ENCODE measurements at regions not wholly inside any gene's neighbourhood (a gene's known extent, or its start where the extent isn't known, plus 50 kb on each side); places are given as distances from the start of the nearest gene placed in this dataset.

DNA sequence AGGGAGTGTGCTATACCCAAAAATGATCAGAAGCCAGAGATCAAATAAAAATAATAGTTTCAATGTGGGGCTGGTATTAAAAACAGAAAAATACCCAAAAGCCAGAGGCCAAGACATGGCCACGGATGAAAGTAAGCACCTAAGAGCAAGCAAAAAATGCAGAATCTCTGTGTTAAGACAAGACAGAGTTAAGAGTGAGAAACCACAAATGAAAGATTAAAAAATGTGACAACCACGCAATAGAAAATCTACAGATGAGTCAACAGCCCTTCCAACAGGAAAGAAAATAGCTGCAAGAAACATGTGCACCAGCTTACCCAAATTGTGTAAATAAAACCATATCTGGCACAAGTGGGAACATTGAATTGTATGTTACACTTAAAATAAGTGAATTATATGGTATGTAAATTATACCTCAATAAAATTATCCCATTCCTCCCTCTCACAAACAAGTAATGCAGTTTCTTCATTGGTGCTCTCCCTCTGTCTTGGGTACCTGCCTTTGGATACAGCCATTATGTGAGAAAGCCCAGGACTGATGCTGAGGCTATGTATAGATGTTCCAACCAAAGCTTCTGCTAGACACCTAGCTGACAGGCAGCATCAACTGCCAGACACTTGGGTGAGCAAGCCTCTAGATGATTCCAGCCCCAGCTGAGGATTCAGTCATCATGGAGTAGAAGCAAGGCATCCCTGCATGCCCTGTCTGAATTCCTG lies 55.3 kb upstream of the UFL1 start:
- no peak overlapping the region for H3K4me3 ChIP-seq (ENCODE audit: low read depth, low read length)

DNA sequence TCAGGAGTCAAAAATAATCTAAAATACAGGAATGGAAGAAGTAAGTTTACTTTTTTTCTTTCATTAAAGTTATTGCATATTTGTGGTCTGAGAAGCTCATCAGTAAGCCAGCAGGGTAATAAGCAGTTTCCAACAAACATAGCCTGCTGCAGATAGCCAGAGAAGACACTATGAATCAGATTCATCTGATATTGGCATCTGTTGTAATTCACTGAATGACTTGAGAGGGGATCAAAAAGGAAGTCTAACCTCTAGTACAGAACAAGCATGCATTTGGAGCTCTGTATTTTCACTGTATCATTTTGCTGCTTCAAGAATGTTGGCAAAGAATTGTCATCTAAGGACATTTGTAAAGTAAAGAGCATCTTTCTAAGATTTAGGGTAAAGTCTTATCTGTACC lies 53.8 kb upstream of the UFL1 start:
- no peaks in the 10 kb centered on the region for H3K27me3 ChIP-seq (ENCODE audit: control insufficient read depth, insufficient read depth, low read length)
- no peaks in the 10 kb centered on the region for H3K9me3 ChIP-seq (ENCODE audit: control insufficient read depth, insufficient read depth, low read length)
- no peaks in the 10 kb centered on the region for H3K36me3 ChIP-seq (ENCODE audit: control insufficient read depth, insufficient read depth, low read length)
- no peak overlapping the region for H3K9ac ChIP-seq (ENCODE audit: low read depth, low read length)
- no peaks in the 10 kb centered on the region for H3K4me1 ChIP-seq (ENCODE audit: control insufficient read depth, insufficient read depth, low read length)
- H3K4me3 ChIP-seq (ENCODE audit: low read depth, low read length): no peak overlapping the region

More for the DNA sequence above, 55.3 kb upstream of the UFL1 start:
- no peaks in the 10 kb centered on the region for H3K36me3 ChIP-seq (ENCODE audit: control insufficient read depth, insufficient read depth, low read length)
- H3K4me1 ChIP-seq (ENCODE audit: control insufficient read depth, insufficient read depth, low read length): no peaks in the 10 kb centered on the region
- no peaks in the 10 kb centered on the region for H3K27me3 ChIP-seq (ENCODE audit: control insufficient read depth, insufficient read depth, low read length)
- H3K9me3 ChIP-seq (ENCODE audit: control insufficient read depth, insufficient read depth, low read length): no peaks in the 10 kb centered on the region
- no peak overlapping the region for H3K9ac ChIP-seq (ENCODE audit: low read depth, low read length)

DNA sequence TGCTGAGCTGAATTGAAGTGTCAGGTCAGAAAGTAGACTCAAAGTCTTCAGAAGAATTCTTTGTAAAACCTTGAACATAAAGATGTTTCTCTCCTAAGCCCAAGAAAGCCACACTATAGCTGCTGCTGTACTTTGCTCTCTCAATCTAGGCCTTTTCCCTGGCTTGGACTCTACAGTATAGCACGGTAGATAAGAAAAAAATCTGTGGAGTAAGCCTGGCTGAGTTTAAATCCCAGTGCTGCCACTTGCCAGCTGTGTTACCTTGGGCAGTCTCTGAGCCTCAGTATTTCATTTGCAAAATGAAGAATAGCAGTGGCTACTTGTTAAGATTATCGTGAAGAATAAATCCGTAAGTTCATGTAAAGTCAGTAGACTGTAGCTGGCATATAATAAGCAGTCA lies 53.3 kb upstream of the UFL1 start:
- no peaks in the 10 kb centered on the region for H3K36me3 ChIP-seq (ENCODE audit: control insufficient read depth, insufficient read depth, low read length)
- H3K27me3 ChIP-seq (ENCODE audit: control insufficient read depth, insufficient read depth, low read length): no peaks in the 10 kb centered on the region
- no peaks in the 10 kb centered on the region for H3K4me1 ChIP-seq (ENCODE audit: control insufficient read depth, insufficient read depth, low read length)
- H3K9me3 ChIP-seq (ENCODE audit: control insufficient read depth, insufficient read depth, low read length): no peaks in the 10 kb centered on the region
- no peak overlapping the region for H3K4me3 ChIP-seq (ENCODE audit: low read depth, low read length)
- no peak overlapping the region for H3K9ac ChIP-seq (ENCODE audit: low read depth, low read length)

DNA sequence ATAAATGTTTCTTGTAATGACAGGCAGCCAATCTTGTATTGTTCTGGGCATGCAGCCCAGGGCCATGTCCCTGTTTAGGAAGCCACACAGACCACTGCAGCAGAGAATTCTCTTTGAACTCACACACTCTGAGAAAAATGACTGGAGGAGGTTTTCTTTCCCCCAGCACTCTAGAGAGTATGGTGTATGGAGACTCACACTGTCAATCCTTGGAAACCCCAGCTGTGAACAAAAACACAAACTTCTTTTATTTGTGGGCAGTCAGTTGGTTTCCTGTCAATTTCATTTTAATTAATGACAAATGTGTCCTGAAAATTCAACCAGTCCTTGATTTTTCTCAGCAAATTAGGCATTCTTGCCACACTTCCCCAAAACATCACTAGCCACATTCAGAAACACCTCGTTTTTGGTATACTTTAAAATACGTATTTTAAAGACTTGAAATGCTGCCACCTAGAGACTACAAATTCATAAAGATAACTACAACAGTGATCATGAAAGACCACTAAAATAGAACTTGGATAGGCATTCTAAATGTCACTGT lies 52.9 kb upstream of the UFL1 start:
- H3K4me3 ChIP-seq (ENCODE audit: low read depth, low read length): no peak overlapping the region
- no peaks in the 10 kb centered on the region for H3K9me3 ChIP-seq (ENCODE audit: control insufficient read depth, insufficient read depth, low read length)
- no peak overlapping the region for H3K9ac ChIP-seq (ENCODE audit: low read depth, low read length)
- H3K4me1 ChIP-seq (ENCODE audit: control insufficient read depth, insufficient read depth, low read length): no peaks in the 10 kb centered on the region
- no peaks in the 10 kb centered on the region for H3K27me3 ChIP-seq (ENCODE audit: control insufficient read depth, insufficient read depth, low read length)
- H3K36me3 ChIP-seq (ENCODE audit: control insufficient read depth, insufficient read depth, low read length): no peaks in the 10 kb centered on the region

DNA sequence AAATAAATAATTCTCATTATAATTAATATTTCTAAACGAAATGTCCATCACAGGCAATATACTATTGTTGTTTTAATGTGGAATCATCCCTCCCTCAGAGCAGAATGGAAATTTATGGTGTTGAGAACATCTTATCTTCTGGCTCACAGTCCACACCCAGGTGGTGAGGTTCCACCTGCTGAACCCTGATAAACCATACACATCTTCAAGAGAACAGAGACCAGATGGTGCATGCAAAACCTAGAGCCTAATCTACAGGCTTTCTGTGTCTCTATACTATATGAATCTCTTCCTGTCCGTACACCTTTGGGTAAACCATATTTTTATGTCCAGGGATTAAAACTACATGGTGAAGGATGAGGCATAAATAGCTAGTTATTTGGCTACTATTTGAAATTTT lies 52.3 kb upstream of the UFL1 start:
- Histone ChIP-seq H3K9me3 (ENCODE audit: control insufficient read depth, insufficient read depth, low read length) (no peaks in the 10 kb centered on the region), H3K27me3 (ENCODE audit: control insufficient read depth, insufficient read depth, low read length) (no peaks in the 10 kb centered on the region), H3K9ac (ENCODE audit: low read depth, low read length) (no peak overlapping the region), H3K36me3 (ENCODE audit: control insufficient read depth, insufficient read depth, low read length) (no peaks in the 10 kb centered on the region), H3K4me3 (ENCODE audit: low read depth, low read length) (no peak overlapping the region), H3K4me1 (ENCODE audit: control insufficient read depth, insufficient read depth, low read length) (no peaks in the 10 kb centered on the region)

DNA sequence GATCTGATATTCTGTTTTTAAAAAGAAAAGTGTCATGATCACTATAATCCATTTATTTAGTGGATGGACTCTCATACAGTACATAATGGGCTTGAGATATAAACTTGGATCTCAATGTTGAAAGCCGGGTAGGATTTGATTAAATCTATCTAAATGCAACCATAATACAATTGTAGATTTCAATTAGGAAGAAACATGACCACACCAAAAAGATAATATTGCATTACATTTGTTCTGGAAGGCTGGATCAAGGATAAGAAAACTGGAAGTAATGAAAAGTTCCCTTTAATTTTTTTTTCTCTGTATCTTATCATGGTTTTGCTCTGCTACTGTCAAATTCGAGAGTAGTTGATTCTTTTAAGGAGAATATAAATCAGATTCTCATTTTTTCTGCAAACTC lies 51.3 kb upstream of the UFL1 start:
- no peak overlapping the region for H3K9ac ChIP-seq (ENCODE audit: low read depth, low read length)
- H3K4me1 ChIP-seq (ENCODE audit: control insufficient read depth, insufficient read depth, low read length): no peaks in the 10 kb centered on the region
- no peaks in the 10 kb centered on the region for H3K36me3 ChIP-seq (ENCODE audit: control insufficient read depth, insufficient read depth, low read length)
- H3K9me3 ChIP-seq (ENCODE audit: control insufficient read depth, insufficient read depth, low read length): no peaks in the 10 kb centered on the region
- no peak overlapping the region for H3K4me3 ChIP-seq (ENCODE audit: low read depth, low read length)
- H3K27me3 ChIP-seq (ENCODE audit: control insufficient read depth, insufficient read depth, low read length): no peaks in the 10 kb centered on the region
